ENCODE measurements at regions not wholly inside any gene's neighbourhood (a gene's known extent, or its start where the extent isn't known, plus 50 kb on each side); places are given as distances from the start of the nearest gene placed in this dataset.

GRCh38 chr2:84029903-84030575, 429.0 kb downstream of the SUCLG1 start:
- Histone ChIP-seq H3K4me2 (ENCODE audit: insufficient read depth, low read length) (peak overlapping the region; percentile 43; the same call in 1 of the 2 replicates), H3K27me3 (ENCODE audit: control insufficient read depth in 2 of 2, insufficient read depth in 2 of 2, low read length in 2 of 2) (no peaks in the 10 kb centered on the region), H3K9me1 (ENCODE audit: control insufficient read depth, insufficient read depth, low read length) (no peaks in the 10 kb centered on the region), H2AFZ (ENCODE audit: low read depth, low read length) (0 out of 2 replicates have a peak overlapping the region, but pooled peaks have one; percentile 26), H3K36me3 (ENCODE audit: control insufficient read depth, insufficient read depth, low read length) (no peaks in the 10 kb centered on the region), H3K9ac (ENCODE audit: insufficient read depth in 1 of 2, low read depth in 2 of 2, low read length in 2 of 2) (no peak overlapping the region), H3K27ac (ENCODE audit: extremely low read depth, low read depth, low read length) (no peak overlapping the region), H3K79me2 (ENCODE audit: control insufficient read depth, insufficient read depth, low read length) (no peaks in the 10 kb centered on the region), H3K4me3 (no peak overlapping the region), H4K20me1 (replicated peaks; ENCODE audit: control insufficient read depth, insufficient read depth, low read length) (no peaks in the 10 kb centered on the region), H3K4me1 (replicated peaks in 1 of 2; ENCODE audit: control insufficient read depth in 2 of 2, insufficient read depth in 2 of 2, low read length in 2 of 2) (peaks cover 0 to 4% of the 10 kb centered on the region in 2 experiments; a peak in 2 of 5 replicates), H3K9me3 (replicated peaks; ENCODE audit: control insufficient read depth, insufficient read depth, low read depth, low read length) (no peaks in the 10 kb centered on the region)
- intact Hi-C loops (cut with micrococcal nuclease) = no loop called here
- peak; percentile 71 for ATAC-seq
- no peak for FAIRE-seq
- 1% methylated on average over 4 of the region's 4 CpGs for WGBS (ENCODE audit: insufficient coverage, low coverage, missing lambda C conversion rate)
- CTCF ChIA-PET (ENCODE audit: low intra/inter-chr PET ratio) = no interaction called here
- POLR2A ChIA-PET = interaction anchor here (1.1 kb wide), 1 partner anchor 9 kb away, joined by 5 read pairs; no protein-coding TSS in a partner anchor
- in situ Hi-C loops (cut with MboI) = no loop called here
- no TSS peak for BruUV-seq (replicated peaks)
- peak in 1 of 4 experiments; percentile 11 for DNase-seq (ENCODE audit: extremely low read depth in 1 of 4, low spot score in 3 of 4)
- peak; percentile 96 for TF ChIP-seq SPI1 (IDR thresholded peaks at IDR 0.05; ENCODE audit: borderline replicate concordance, low read depth, low read length)
- TF ChIP-seq ZNF695 (CRISPR knock-in tag; IDR thresholded peaks at IDR 0.05) = no peak
- no peak for TF ChIP-seq MED1 (CRISPR knock-in tag; IDR thresholded peaks at IDR 0.05; ENCODE audit: borderline replicate concordance)
- TF ChIP-seq KHSRP (IDR thresholded peaks at IDR 0.05) = no peak
- no peak for TF ChIP-seq E4F1 (CRISPR knock-in tag; IDR thresholded peaks at IDR 0.05; ENCODE audit: borderline replicate concordance)
- no peak for TF ChIP-seq DIDO1 (tag; IDR thresholded peaks at IDR 0.05; ENCODE audit: low read depth)
- TF ChIP-seq PRMT5 (CRISPR knock-in tag; IDR thresholded peaks at IDR 0.05) = no peak
- no peak for TF ChIP-seq ELF2 (CRISPR knock-in tag; IDR thresholded peaks at IDR 0.05)
- TF ChIP-seq, protein P1, sequence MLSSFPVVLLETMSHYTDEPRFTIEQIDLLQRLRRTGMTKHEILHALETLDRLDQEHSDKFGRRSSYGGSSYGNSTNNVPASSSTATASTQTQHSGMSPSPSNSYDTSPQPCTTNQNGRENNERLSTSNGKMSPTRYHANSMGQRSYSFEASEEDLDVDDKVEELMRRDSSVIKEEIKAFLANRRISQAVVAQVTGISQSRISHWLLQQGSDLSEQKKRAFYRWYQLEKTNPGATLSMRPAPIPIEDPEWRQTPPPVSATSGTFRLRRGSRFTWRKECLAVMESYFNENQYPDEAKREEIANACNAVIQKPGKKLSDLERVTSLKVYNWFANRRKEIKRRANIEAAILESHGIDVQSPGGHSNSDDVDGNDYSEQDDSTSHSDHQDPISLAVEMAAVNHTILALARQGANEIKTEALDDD (IDR thresholded peaks at IDR 0.05) = peak; percentile 38; the same call in 1 of the 2 replicates
- no peak for TF ChIP-seq SRSF1 (IDR thresholded peaks at IDR 0.05; ENCODE audit: low read depth, low read length)
- no peak for TF ChIP-seq HMG20B (CRISPR knock-in tag; IDR thresholded peaks at IDR 0.05)
- peak; percentile 7 for TF ChIP-seq MEIS2 (IDR thresholded peaks at IDR 0.05; ENCODE audit: partially characterized antibody)
- TF ChIP-seq GTF2F1 (IDR thresholded peaks at IDR 0.05; ENCODE audit: low read depth, low read length) = no peak
- TF ChIP-seq BRD9 (IDR thresholded peaks at IDR 0.05; ENCODE audit: low read depth, partially characterized antibody) = no peak
- no peak for TF ChIP-seq SRF (CRISPR knock-in tag; IDR thresholded peaks at IDR 0.05)
- no peak for TF ChIP-seq RBM22 (IDR thresholded peaks at IDR 0.05; ENCODE audit: low read depth, low read length, poor library complexity, severe bottlenecking)
- TF ChIP-seq ELF4 (CRISPR knock-in tag; IDR thresholded peaks at IDR 0.05) = no peak
- peak; percentile 10; the same call in 1 of the 2 replicates for TF ChIP-seq ARID1B (IDR thresholded peaks at IDR 0.05)
- no peak for TF ChIP-seq HIVEP1 (CRISPR knock-in tag; IDR thresholded peaks at IDR 0.05)
- TF ChIP-seq, protein P2, sequence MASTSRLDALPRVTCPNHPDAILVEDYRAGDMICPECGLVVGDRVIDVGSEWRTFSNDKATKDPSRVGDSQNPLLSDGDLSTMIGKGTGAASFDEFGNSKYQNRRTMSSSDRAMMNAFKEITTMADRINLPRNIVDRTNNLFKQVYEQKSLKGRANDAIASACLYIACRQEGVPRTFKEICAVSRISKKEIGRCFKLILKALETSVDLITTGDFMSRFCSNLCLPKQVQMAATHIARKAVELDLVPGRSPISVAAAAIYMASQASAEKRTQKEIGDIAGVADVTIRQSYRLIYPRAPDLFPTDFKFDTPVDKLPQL (IDR thresholded peaks at IDR 0.05; ENCODE audit: extremely low read depth, insufficient read length) = no peak
- TF ChIP-seq ZNF717 (CRISPR knock-in tag; IDR thresholded peaks at IDR 0.05) = no peak
- peak in 1 of 2 experiments; percentile 87; a peak in 2 of 4 replicates for TF ChIP-seq ARNT (IDR thresholded peaks at IDR 0.05)
